ENCODE measurements at regions not wholly inside any gene's neighbourhood (a gene's known extent, or its start where the extent isn't known, plus 50 kb on each side); places are given as distances from the start of the nearest gene placed in this dataset.

DNA sequence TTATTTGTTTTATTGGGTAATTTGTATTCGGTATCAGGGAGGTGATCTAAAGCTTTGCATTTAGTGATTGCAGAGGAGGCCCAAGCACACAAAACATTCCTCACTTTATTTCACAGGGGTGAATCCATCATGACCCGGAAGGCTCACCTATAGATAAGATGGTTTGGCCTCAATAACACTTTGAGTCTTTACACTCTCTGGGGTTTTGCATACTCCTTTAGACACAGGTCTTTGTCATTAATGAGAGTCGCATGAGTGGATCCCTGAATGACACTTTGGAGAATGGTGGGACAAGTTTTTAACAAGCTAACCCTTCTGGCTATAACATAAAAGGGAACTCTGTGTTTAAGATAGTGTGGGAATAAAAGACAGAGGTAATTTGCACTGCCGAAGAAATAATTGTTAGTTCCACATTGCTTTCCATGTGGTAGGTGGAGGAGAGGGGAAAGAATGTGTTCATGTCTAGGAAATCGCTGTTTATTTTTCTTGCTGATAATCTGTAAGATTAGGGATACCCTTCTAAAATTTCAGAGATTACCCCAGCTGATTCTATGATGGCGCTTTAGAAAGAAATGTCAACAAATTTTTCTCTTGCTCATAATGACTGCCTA, 455.8 kb downstream of the TFEC start:
- TF ChIP-seq, protein P1, sequence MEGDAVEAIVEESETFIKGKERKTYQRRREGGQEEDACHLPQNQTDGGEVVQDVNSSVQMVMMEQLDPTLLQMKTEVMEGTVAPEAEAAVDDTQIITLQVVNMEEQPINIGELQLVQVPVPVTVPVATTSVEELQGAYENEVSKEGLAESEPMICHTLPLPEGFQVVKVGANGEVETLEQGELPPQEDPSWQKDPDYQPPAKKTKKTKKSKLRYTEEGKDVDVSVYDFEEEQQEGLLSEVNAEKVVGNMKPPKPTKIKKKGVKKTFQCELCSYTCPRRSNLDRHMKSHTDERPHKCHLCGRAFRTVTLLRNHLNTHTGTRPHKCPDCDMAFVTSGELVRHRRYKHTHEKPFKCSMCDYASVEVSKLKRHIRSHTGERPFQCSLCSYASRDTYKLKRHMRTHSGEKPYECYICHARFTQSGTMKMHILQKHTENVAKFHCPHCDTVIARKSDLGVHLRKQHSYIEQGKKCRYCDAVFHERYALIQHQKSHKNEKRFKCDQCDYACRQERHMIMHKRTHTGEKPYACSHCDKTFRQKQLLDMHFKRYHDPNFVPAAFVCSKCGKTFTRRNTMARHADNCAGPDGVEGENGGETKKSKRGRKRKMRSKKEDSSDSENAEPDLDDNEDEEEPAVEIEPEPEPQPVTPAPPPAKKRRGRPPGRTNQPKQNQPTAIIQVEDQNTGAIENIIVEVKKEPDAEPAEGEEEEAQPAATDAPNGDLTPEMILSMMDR (IDR thresholded peaks at IDR 0.05; ENCODE audit: low read depth, low read length, poor library complexity, severe bottlenecking), result no peak
- no peak for TF ChIP-seq EZH2phosphoT487 (IDR thresholded peaks at IDR 0.05; ENCODE audit: borderline replicate concordance, low read length)
